ENCODE measurements at regions not wholly inside any gene's neighbourhood (a gene's known extent, or its start where the extent isn't known, plus 50 kb on each side); places are given as distances from the start of the nearest gene placed in this dataset.

- no peak for DNase-seq
- H3K27me3 Mint-ChIP-seq (ENCODE audit: unreplicated experiment): no peaks in the 10 kb centered on the region
- TF ChIP-seq CTCF (IDR thresholded peaks at IDR 0.05; ENCODE audit: partially characterized antibody, unreplicated experiment): no peak
- H3K4me1 Mint-ChIP-seq (ENCODE audit: low read depth, unreplicated experiment): peaks cover 8% of the 10 kb centered on the region
- H3K4me3 Mint-ChIP-seq (ENCODE audit: unreplicated experiment): no peak overlapping the region
- no peaks in the 10 kb centered on the region for H3K9me3 Mint-ChIP-seq (ENCODE audit: unreplicated experiment)
- no peaks in the 10 kb centered on the region for H3K36me3 Mint-ChIP-seq (ENCODE audit: unreplicated experiment)
- no peak overlapping the region for H3K27ac Mint-ChIP-seq (ENCODE audit: unreplicated experiment)
Measured at GRCh38 chr15:93501946-93502345, 412.9 kb upstream of the RGMA start.

- no peak for DNase-seq
- H3K27ac Mint-ChIP-seq (ENCODE audit: unreplicated experiment): no peak overlapping the region
- no peaks in the 10 kb centered on the region for H3K27me3 Mint-ChIP-seq (ENCODE audit: unreplicated experiment)
- TF ChIP-seq CTCF (IDR thresholded peaks at IDR 0.05; ENCODE audit: partially characterized antibody, unreplicated experiment): no peak
- no peaks in the 10 kb centered on the region for H3K9me3 Mint-ChIP-seq (ENCODE audit: unreplicated experiment)
- peaks cover 12% of the 10 kb centered on the region for H3K4me1 Mint-ChIP-seq (ENCODE audit: low read depth, unreplicated experiment)
- no peak overlapping the region for H3K4me3 Mint-ChIP-seq (ENCODE audit: unreplicated experiment)
- no peaks in the 10 kb centered on the region for H3K36me3 Mint-ChIP-seq (ENCODE audit: unreplicated experiment)
Measured at GRCh38 chr15:93500155-93500554, 411.1 kb upstream of the RGMA start.

- peaks cover 5% of the 10 kb centered on the region for H3K27me3 Mint-ChIP-seq (ENCODE audit: unreplicated experiment)
- no peak overlapping the region for H3K4me3 Mint-ChIP-seq (ENCODE audit: unreplicated experiment)
- H3K9me3 Mint-ChIP-seq (ENCODE audit: unreplicated experiment): no peaks in the 10 kb centered on the region
- H3K36me3 Mint-ChIP-seq (ENCODE audit: unreplicated experiment): no peaks in the 10 kb centered on the region
- H3K4me1 Mint-ChIP-seq (ENCODE audit: low read depth, unreplicated experiment): peaks cover 18% of the 10 kb centered on the region
- no peak overlapping the region for H3K27ac Mint-ChIP-seq (ENCODE audit: unreplicated experiment)
- TF ChIP-seq CTCF (IDR thresholded peaks at IDR 0.05; ENCODE audit: partially characterized antibody, unreplicated experiment): no peak
- no peak for DNase-seq
Measured at GRCh38 chr15:93497291-93497690, 408.3 kb upstream of the RGMA start.

GRCh38 chr15:93496888-93497287, 407.9 kb upstream of the RGMA start:
- H3K36me3 Mint-ChIP-seq (ENCODE audit: unreplicated experiment): no peaks in the 10 kb centered on the region
- H3K4me3 Mint-ChIP-seq (ENCODE audit: unreplicated experiment): no peak overlapping the region
- H3K27ac Mint-ChIP-seq (ENCODE audit: unreplicated experiment): no peak overlapping the region
- H3K4me1 Mint-ChIP-seq (ENCODE audit: low read depth, unreplicated experiment): peaks cover 20% of the 10 kb centered on the region
- no peak for DNase-seq
- peaks cover 2% of the 10 kb centered on the region for H3K9me3 Mint-ChIP-seq (ENCODE audit: unreplicated experiment)
- no peak for TF ChIP-seq CTCF (IDR thresholded peaks at IDR 0.05; ENCODE audit: partially characterized antibody, unreplicated experiment)
- H3K27me3 Mint-ChIP-seq (ENCODE audit: unreplicated experiment): peaks cover 5% of the 10 kb centered on the region

GRCh38 chr15:93495799-93496637, 407.0 kb upstream of the RGMA start:
- H3K4me3 Mint-ChIP-seq (ENCODE audit: unreplicated experiment): no peak overlapping the region
- no peak overlapping the region for H3K27ac Mint-ChIP-seq (ENCODE audit: unreplicated experiment)
- peaks cover 9% of the 10 kb centered on the region for H3K9me3 Mint-ChIP-seq (ENCODE audit: unreplicated experiment)
- DNase-seq: no peak
- no peaks in the 10 kb centered on the region for H3K36me3 Mint-ChIP-seq (ENCODE audit: unreplicated experiment)
- TF ChIP-seq CTCF (IDR thresholded peaks at IDR 0.05; ENCODE audit: partially characterized antibody, unreplicated experiment): no peak
- peaks cover 8% of the 10 kb centered on the region for H3K27me3 Mint-ChIP-seq (ENCODE audit: unreplicated experiment)
- H3K4me1 Mint-ChIP-seq (ENCODE audit: low read depth, unreplicated experiment): peaks cover 23% of the 10 kb centered on the region
